IMR-90 (cell line): ENCODE measurements at regions not wholly inside any gene's neighbourhood (a gene's known extent, or its start where the extent isn't known, plus 50 kb on each side); places are given as distances from the start of the nearest gene placed in this dataset.

Experiments used
- ATAC-seq: fragments of 200-7000 bp; cut with Tn5 transposase; 2 replicates; pipeline ENCODE4 v1.9.1; 2020; ENCODE audit warnings: low read depth, mild to moderate bottlenecking, moderate library complexity
- BruUV-seq: library from RNA; stranded (reverse); fragments of 400-500 nt; replicated peaks from 2 replicates; lab custom pipeline; 2021; lab: Mats Ljungman, UMichigan
- CTCF ChIA-PET: fragments of 300-600 bp; formaldehyde crosslinking; extraction: SDS; loops from one replicate; lab custom pipeline; 2021; ENCODE audit warnings: antibody characterized with exemption; lab: Yijun Ruan, JAX
- POLR2A ChIA-PET: fragments of 300-600 bp; sonication (Branson Sonifier 250); formaldehyde crosslinking; loops from one replicate; lab custom pipeline; 2022; ENCODE audit warnings: antibody characterized with exemption; ENCODE audit not compliant: unreplicated experiment; lab: Charles Lee
- DNase-seq: peaks from one replicate; pipeline ENCODE4 v3.0.0; 2013
- H2AFZ ChIP-seq: replicated peaks from 2 replicates; pipeline ENCODE3; 2013; ENCODE audit warnings: low read length, mild to moderate bottlenecking; ENCODE audit not compliant: poor library complexity
- H2AK5ac ChIP-seq: 2 replicates; pipeline ENCODE4 v1.6.1; 2013; ENCODE audit warnings: low read depth, low read length, inconsistent platforms
- H2AK9ac ChIP-seq: replicated peaks from 2 replicates; pipeline ENCODE3; 2013; ENCODE audit warnings: mild to moderate bottlenecking, low read depth, low read length, moderate library complexity; ENCODE audit not compliant: poor library complexity
- H2BK120ac ChIP-seq: 2 replicates; pipeline ENCODE4 v1.6.1; 2013; ENCODE audit warnings: low read depth, low read length, inconsistent platforms
- H2BK15ac ChIP-seq: 3 replicates; pipeline ENCODE4 v1.6.1; 2013; ENCODE audit warnings: low read depth, low read length, inconsistent platforms
- H2BK20ac ChIP-seq: 2 replicates; pipeline ENCODE4 v1.6.1; 2013; ENCODE audit warnings: low read depth, mild to moderate bottlenecking, inconsistent platforms, low read length, moderate library complexity
- H2BK5ac ChIP-seq: 2 replicates; pipeline ENCODE4 v1.6.1; 2013; ENCODE audit warnings: mild to moderate bottlenecking, low read depth, low read length, inconsistent platforms; ENCODE audit not compliant: poor library complexity, severe bottlenecking
- H3K14ac ChIP-seq: replicated peaks from 2 replicates; pipeline ENCODE4 v1.6.1; 2013; ENCODE audit warnings: low read depth, low read length, inconsistent platforms
- H3K18ac ChIP-seq: 2 replicates; pipeline ENCODE4 v1.6.1; 2013; ENCODE audit warnings: low read depth, low read length, control low read depth
- H3K23ac ChIP-seq: 2 replicates; pipeline ENCODE4 v1.6.1; 2013; ENCODE audit warnings: low read depth, low read length, inconsistent platforms
- H3K27ac ChIP-seq: 2 replicates; pipeline ENCODE4 v1.5.1; 2013; ENCODE audit warnings: mild to moderate bottlenecking, control low read depth, low read length; ENCODE audit not compliant: insufficient read depth
- H3K27me3 ChIP-seq: 2 replicates; pipeline ENCODE4 v1.6.1; 2013; ENCODE audit warnings: low read length; ENCODE audit not compliant: control insufficient read depth, insufficient read depth
- H3K36me3 ChIP-seq: 2 replicates; pipeline ENCODE4 v1.6.1; 2013; ENCODE audit warnings: low read length, mixed read lengths; ENCODE audit not compliant: control insufficient read depth, insufficient read depth
- H3K4ac ChIP-seq: 2 replicates; pipeline ENCODE4 v1.6.1; 2013; ENCODE audit warnings: low read depth, low read length, inconsistent platforms
- H3K4me1 ChIP-seq: 2 replicates; pipeline ENCODE4 v1.6.1; 2013; ENCODE audit warnings: low read length, mixed read lengths; ENCODE audit not compliant: control insufficient read depth, insufficient read depth
- H3K4me2 ChIP-seq: 2 replicates; pipeline ENCODE4 v1.6.1; 2013; ENCODE audit warnings: low read depth, mild to moderate bottlenecking, control low read depth, low read length, moderate library complexity
- H3K4me3 ChIP-seq: 2 replicates; pipeline ENCODE4 v1.5.1; 2013; ENCODE audit warnings: low read depth, mild to moderate bottlenecking, control low read depth, low read length, moderate library complexity; ENCODE audit not compliant: insufficient read depth
- H3K56ac ChIP-seq: 2 replicates; pipeline ENCODE4 v1.6.1; 2013; ENCODE audit warnings: low read length, inconsistent platforms; ENCODE audit not compliant: insufficient read depth; ENCODE audit errors: extremely low read depth
- H3K79me1 ChIP-seq, 2 experiments: 2 replicates each; pipeline ENCODE4 v1.6.1; 2013; ENCODE audit warnings: low read length in 2 of 2, inconsistent platforms in 1 of 2, low read depth in 1 of 2
- H3K9ac ChIP-seq: 2 replicates; pipeline ENCODE4 v1.6.1; 2013; ENCODE audit warnings: low read depth, low read length, control low read depth
- H3K9me1 ChIP-seq: 2 replicates; pipeline ENCODE4 v1.6.1; 2013; ENCODE audit warnings: low read length, inconsistent platforms; ENCODE audit not compliant: insufficient read depth
- H3K9me3 ChIP-seq: 2 replicates; pipeline ENCODE4 v1.6.1; 2013; ENCODE audit warnings: low read length; ENCODE audit not compliant: control insufficient read depth, insufficient read depth
- H4K20me1 ChIP-seq: 2 replicates; pipeline ENCODE4 v1.6.1; 2013; ENCODE audit warnings: low read length, inconsistent platforms; ENCODE audit not compliant: insufficient read depth
- H4K5ac ChIP-seq: 2 replicates; pipeline ENCODE4 v1.6.1; 2013; ENCODE audit warnings: mild to moderate bottlenecking, low read depth, low read length, control low read depth
- H4K8ac ChIP-seq, 2 experiments: 2 replicates each; pipeline ENCODE4 v1.6.1; 2013; ENCODE audit warnings: low read depth in 2 of 2, low read length in 2 of 2, control low read depth in 1 of 2, inconsistent platforms in 1 of 2
- H4K91ac ChIP-seq: 2 replicates; pipeline ENCODE4 v1.6.1; 2013; ENCODE audit warnings: low read depth, low read length, inconsistent platforms; ENCODE audit not compliant: insufficient read depth
- CEBPB ChIP-seq: IDR thresholded peaks from 2 replicates; pipeline ENCODE4 v1.6.1; 2012; ENCODE audit warnings: low read depth, low read length, improper control_type of control experiment
- RAD21 ChIP-seq: IDR thresholded peaks from 2 replicates; pipeline ENCODE4 v1.6.1; 2012; ENCODE audit warnings: low read length, improper control_type of control experiment
- WGBS, 2 experiments: methylation state at CpG; one replicate each; pipeline versions ENCODE4 v1.1.5 to v1.1.7; 2013; ENCODE audit warnings: missing lambda C conversion rate in 2 of 2; ENCODE audit not compliant: insufficient read length in 1 of 2; ENCODE audit errors: extremely low coverage in 2 of 2; 5-methylcytosine and 5-hydroxymethylcytosine counted together
- dilution Hi-C: fragments of 300-500 bp; cut with HindIII; formaldehyde crosslinking; loops from one replicate; pipeline ENCODE4 v1.14.3; 2018; ENCODE audit warnings: low sequenced_read_pairs; ENCODE audit not compliant: unreplicated experiment
- in situ Hi-C: fragments of 300-500 bp; cut with MboI; formaldehyde crosslinking; loops from 3 replicates; pipeline ENCODE4 v1.14.3; 2019; ENCODE audit warnings: low sequenced_read_pairs, inconsistent platforms, mixed read lengths
- intact Hi-C: fragments of 100-400 bp; cut with micrococcal nuclease; formaldehyde crosslinking; loops from 2 replicates; pipeline ENCODE4 v1.10.0; 2022

DNA sequence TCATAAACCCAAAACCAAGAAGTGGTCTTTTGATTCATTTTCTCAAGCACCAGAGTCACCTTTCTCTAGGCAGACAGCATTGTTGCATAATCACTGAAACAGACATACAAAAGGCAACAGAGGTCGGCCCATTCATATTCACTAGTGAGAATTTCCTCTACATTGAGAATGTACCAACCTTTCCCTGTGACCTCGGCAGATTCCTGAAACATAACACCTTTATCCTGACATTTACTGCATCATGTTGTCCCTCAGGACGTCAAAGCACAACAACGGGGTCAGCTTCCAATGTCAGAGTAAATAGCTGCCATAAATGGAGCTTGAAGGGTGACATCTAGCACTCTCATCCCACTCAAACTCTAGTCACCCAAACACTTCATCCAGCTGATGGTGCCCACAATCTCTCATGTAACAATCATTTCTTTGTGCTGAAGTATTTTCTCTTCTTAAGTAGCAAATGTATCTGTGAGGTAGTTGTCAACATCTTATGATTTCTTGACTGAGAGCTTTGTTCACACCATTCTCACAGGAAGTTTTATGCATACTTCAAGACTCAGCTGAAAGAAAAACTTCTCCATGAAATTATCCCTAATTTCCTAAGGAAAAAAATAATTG lies 802.6 kb upstream of the CHAC2 start:
- Histone ChIP-seq H3K4me3 (no peak overlapping the region), H3K9me1 (no peaks in the 10 kb centered on the region), H4K5ac (no peak overlapping the region), H2BK5ac (no peak overlapping the region), H3K36me3 (no peaks in the 10 kb centered on the region), H4K91ac (no peak overlapping the region), H2BK120ac (no peak overlapping the region), H3K27me3 (no peaks in the 10 kb centered on the region), H2AFZ (no peak overlapping the region), H3K23ac (no peak overlapping the region), H2AK5ac (no peak overlapping the region), H4K20me1 (no peaks in the 10 kb centered on the region), H3K9ac (no peak overlapping the region), H3K27ac (no peak overlapping the region), H3K56ac (no peak overlapping the region), H3K18ac (no peak overlapping the region), H4K8ac (no peak overlapping the region), H3K9me3 (no peaks in the 10 kb centered on the region), H3K79me1 (no peaks in the 10 kb centered on the region), H2BK20ac (no peak overlapping the region), H2AK9ac (no peak overlapping the region), H2BK15ac (no peak overlapping the region), H3K4me2 (no peak overlapping the region), H3K4ac (no peak overlapping the region), H3K4me1 (no peaks in the 10 kb centered on the region), H3K14ac (no peak overlapping the region)
- no TSS peak for BruUV-seq
- in situ Hi-C loops, result no loop called here
- intact Hi-C loops, result no loop called here
- TF ChIP-seq CEBPB, result peak; percentile 31; the same call in 1 of the 2 replicates
- no peak for TF ChIP-seq RAD21
- WGBS, 2 experiments, result 80% methylated on average over 1 of the region's 4 CpGs; no CpG with 5 or more reads in 1 of the 2 experiments
- POLR2A ChIA-PET, result interaction anchor here (0.5 kb wide), 1 partner anchor 1301 kb away, joined by 5 read pairs; no protein-coding TSS in a partner anchor
- CTCF ChIA-PET, result no interaction called here
- DNase-seq (no peak), ATAC-seq (no peak)
- dilution Hi-C loops, result no loop called here
